HepG2 (cell line): ENCODE measurements at regions not wholly inside any gene's neighbourhood (a gene's known extent, or its start where the extent isn't known, plus 50 kb on each side); places are given as distances from the start of the nearest gene placed in this dataset.

Source experiments
- ATAC-seq: fragments of 200-7000 bp; cut with Tn5 transposase; 3 replicates; pipeline ENCODE4 v1.9.1; 2020; ENCODE audit warnings: mild to moderate bottlenecking, moderate library complexity
- BruUV-seq: library from RNA; stranded (reverse); fragments of 400-500 nt; replicated peaks from 2 replicates; lab custom pipeline; 2021; lab: Mats Ljungman, UMichigan
- CTCF ChIA-PET: fragments of 300-600 bp; formaldehyde crosslinking; extraction: SDS; loops from one replicate; lab custom pipeline; 2021; ENCODE audit warnings: low total read pairs, inconsistent platforms, low intra/inter-chr PET ratio; lab: Yijun Ruan, JAX
- POLR2A ChIA-PET: fragments of 350-600 bp; sonication (Branson Sonifier 250); formaldehyde crosslinking; loops from one replicate; lab custom pipeline; 2020; ENCODE audit warnings: antibody characterized with exemption, inconsistent platforms; lab: Yijun Ruan, JAX
- DNase-seq: peaks from one replicate; pipeline ENCODE4 v3.0.0-alpha.2; 2015; ENCODE audit warnings: low spot score
- FAIRE-seq: peaks from 3 replicates; lab custom pipeline; 2011; peaks lifted over from hg19 to GRCh38; lab: Jason Lieb, UNC
- H2AFZ ChIP-seq: one replicate; pipeline ENCODE4 v1.6.1; 2011; ENCODE audit warnings: low read length, inconsistent platforms
- H3K27ac ChIP-seq: fragments of 300-600 bp; 3 replicates; pipeline ENCODE4 v1.8.0; 2011; ENCODE audit warnings: mixed run types, mild to moderate bottlenecking, mixed read lengths, low read length, inconsistent platforms; ENCODE audit not compliant: insufficient read depth; ENCODE audit errors: extremely low read length
- H3K27me3 ChIP-seq, 2 experiments: fragments of 200-600 bp in 1 of 2; 2 replicates in 1 of 2; 3 replicates in 1 of 2; pipeline versions ENCODE4 v1.6.0 to v1.8.0; 2011; ENCODE audit warnings: low read length in 2 of 2, mild to moderate bottlenecking in 2 of 2, moderate library complexity in 2 of 2, inconsistent platforms in 1 of 2; ENCODE audit not compliant: insufficient read depth in 2 of 2, control insufficient read depth in 1 of 2
- H3K36me3 ChIP-seq, 2 experiments: fragments of 200-600 bp in 1 of 2; replicated peaks in 1 of 2; 2 replicates in 1 of 2; 3 replicates in 1 of 2; pipeline versions ENCODE4 v1.5.1 to v1.8.0; 2011; ENCODE audit warnings: low read length in 2 of 2, inconsistent platforms in 1 of 2; ENCODE audit not compliant: insufficient read depth in 2 of 2, control insufficient read depth in 1 of 2
- H3K4me1 ChIP-seq: 2 replicates; pipeline ENCODE4 v1.5.1; 2012; ENCODE audit warnings: low read length, inconsistent platforms; ENCODE audit not compliant: insufficient read depth
- H3K4me2 ChIP-seq: 2 replicates; pipeline ENCODE4 v1.6.0; 2011; ENCODE audit warnings: low read depth, low read length, inconsistent platforms
- H3K4me3 ChIP-seq, 3 experiments: fragments of 200-600 bp in 1 of 3; sonication (generic), shearing (Covaris generic) in 1 of 3; replicated peaks in 1 of 3; 2 replicates each; pipeline ENCODE4 v1.5.1; 2011 to 2016; ENCODE audit warnings: low read length in 3 of 3, inconsistent platforms in 2 of 3, low read depth in 2 of 3, mild to moderate bottlenecking in 2 of 3, control low read depth in 1 of 3, mixed read lengths in 1 of 3; ENCODE audit not compliant: insufficient read depth in 1 of 3
- H3K79me2 ChIP-seq: one replicate; pipeline ENCODE4 v1.6.1; 2011; ENCODE audit warnings: low read length, inconsistent platforms; ENCODE audit not compliant: insufficient read depth
- H3K9ac ChIP-seq: 2 replicates; pipeline ENCODE4 v1.6.0; 2011; ENCODE audit warnings: mild to moderate bottlenecking, low read depth, low read length, inconsistent platforms; ENCODE audit not compliant: insufficient read depth
- H3K9me3 ChIP-seq: 2 replicates; pipeline ENCODE4 v1.5.1; 2012; ENCODE audit warnings: mild to moderate bottlenecking, low read length
- H4K20me1 ChIP-seq: 2 replicates; pipeline ENCODE4 v1.6.0; 2011; ENCODE audit warnings: inconsistent platforms, mild to moderate bottlenecking, low read length, moderate library complexity; ENCODE audit not compliant: insufficient read depth
- CBFB ChIP-seq: sonication (generic); formaldehyde crosslinking; IDR thresholded peaks from 2 replicates; pipeline ENCODE4 v1.4.0; 2020; ENCODE audit warnings: missing genetic modification reagents
- CENPBD1 ChIP-seq: sonication (generic); formaldehyde crosslinking; IDR thresholded peaks from 2 replicates; pipeline ENCODE4 v1.8.0; 2022; ENCODE audit warnings: missing genetic modification reagents, low read depth, mild to moderate bottlenecking, borderline replicate concordance
- CENPX ChIP-seq: sonication (generic); formaldehyde crosslinking; IDR thresholded peaks from 2 replicates; pipeline ENCODE4 v1.9.0; 2021; ENCODE audit warnings: mild to moderate bottlenecking, missing genetic modification reagents, moderate library complexity
- HDAC2 ChIP-seq: sonication (generic); formaldehyde crosslinking; IDR thresholded peaks from 2 replicates; pipeline ENCODE4 v1.4.0; 2020; ENCODE audit warnings: missing genetic modification reagents
- PREB ChIP-seq: sonication (generic); formaldehyde crosslinking; IDR thresholded peaks from 2 replicates; pipeline ENCODE4 v1.4.0; 2020; ENCODE audit warnings: missing genetic modification reagents
- RNF2 ChIP-seq: fragments of 450-650 bp; conservative IDR thresholded peaks from 2 replicates; pipeline ENCODE4 v1.6.1; 2016; ENCODE audit warnings: low read depth
- SAP130 ChIP-seq: IDR thresholded peaks from 2 replicates; pipeline ENCODE4 v1.6.1; 2016; ENCODE audit warnings: low read depth
- TCF12 ChIP-seq, 2 experiments: fragments of 450-650 bp in 1 of 2; sonication (generic) in 1 of 2; formaldehyde crosslinking in 1 of 2; IDR thresholded peaks; 2 replicates each; pipeline versions ENCODE4 v1.6.1 to v1.8.0; 2017 to 2022; ENCODE audit warnings: antibody characterized with exemption in 1 of 2, mild to moderate bottlenecking in 1 of 2, missing genetic modification reagents in 1 of 2, moderate library complexity in 1 of 2
- ZFP82 ChIP-seq: sonication (generic); formaldehyde crosslinking; IDR thresholded peaks from 2 replicates; pipeline ENCODE4 v1.5.1; 2020; ENCODE audit warnings: mild to moderate bottlenecking, missing genetic modification reagents, borderline replicate concordance
- ZNF501 ChIP-seq: sonication (generic); formaldehyde crosslinking; IDR thresholded peaks from 2 replicates; pipeline ENCODE4 v1.5.1; 2020; ENCODE audit warnings: mild to moderate bottlenecking, moderate library complexity, missing genetic modification reagents
- ZNF570 ChIP-seq: sonication (generic); formaldehyde crosslinking; IDR thresholded peaks from 2 replicates; pipeline ENCODE4 v1.4.0; 2020; ENCODE audit warnings: mild to moderate bottlenecking, missing genetic modification reagents, borderline replicate concordance
- ZNF598 ChIP-seq: sonication (generic); formaldehyde crosslinking; IDR thresholded peaks from 2 replicates; pipeline ENCODE4 v1.5.1; 2020; ENCODE audit warnings: mild to moderate bottlenecking, missing genetic modification reagents, borderline replicate concordance
- WGBS: methylation state at CpG from one replicate; pipeline ENCODE4 v1.1.6; 2017; ENCODE audit warnings: low lambda C conversion rate; 5-methylcytosine and 5-hydroxymethylcytosine counted together
- in situ Hi-C: cut with HindIII; loops from 2 replicates; pipeline ENCODE4 v1.10.0; 2017; ENCODE audit warnings: low pct_unique_long_range_greater_than_20kb; ENCODE audit not compliant: extremely low pct_ligation_motif_present
- intact Hi-C: fragments of 100-400 bp; cut with micrococcal nuclease; formaldehyde crosslinking; loops from one replicate; pipeline ENCODE4 v1.10.0; 2022; ENCODE audit not compliant: unreplicated experiment
- TF ChIP-seq, protein P1 (sequence below): sonication (generic); formaldehyde crosslinking; IDR thresholded peaks from 2 replicates; pipeline ENCODE4 v1.5.0; 2020; ENCODE audit warnings: mild to moderate bottlenecking, missing genetic modification reagents
- TF ChIP-seq, protein P2 (sequence below): sonication (generic); formaldehyde crosslinking; IDR thresholded peaks from 2 replicates; pipeline ENCODE4 v1.8.1; 2023; ENCODE audit warnings: mild to moderate bottlenecking, missing genetic modification reagents

GRCh38 chr2:75428646-75429443 is 131.9 kb downstream of the EVA1A start:
- FAIRE-seq (no peak), DNase-seq (no peak), ATAC-seq (no peak)
- H3K79me2 ChIP-seq = no peaks in the 10 kb centered on the region
- WGBS = 37% methylated on average over 7 of the region's 7 CpGs
- H3K27ac ChIP-seq = no peak overlapping the region
- peaks cover 3 to 12% of the 10 kb centered on the region in 2 experiments; a peak in 3 of 5 replicates for H3K27me3 ChIP-seq
- TF ChIP-seq ZNF570 (CRISPR knock-in tag) = no peak
- TF ChIP-seq, protein P1, sequence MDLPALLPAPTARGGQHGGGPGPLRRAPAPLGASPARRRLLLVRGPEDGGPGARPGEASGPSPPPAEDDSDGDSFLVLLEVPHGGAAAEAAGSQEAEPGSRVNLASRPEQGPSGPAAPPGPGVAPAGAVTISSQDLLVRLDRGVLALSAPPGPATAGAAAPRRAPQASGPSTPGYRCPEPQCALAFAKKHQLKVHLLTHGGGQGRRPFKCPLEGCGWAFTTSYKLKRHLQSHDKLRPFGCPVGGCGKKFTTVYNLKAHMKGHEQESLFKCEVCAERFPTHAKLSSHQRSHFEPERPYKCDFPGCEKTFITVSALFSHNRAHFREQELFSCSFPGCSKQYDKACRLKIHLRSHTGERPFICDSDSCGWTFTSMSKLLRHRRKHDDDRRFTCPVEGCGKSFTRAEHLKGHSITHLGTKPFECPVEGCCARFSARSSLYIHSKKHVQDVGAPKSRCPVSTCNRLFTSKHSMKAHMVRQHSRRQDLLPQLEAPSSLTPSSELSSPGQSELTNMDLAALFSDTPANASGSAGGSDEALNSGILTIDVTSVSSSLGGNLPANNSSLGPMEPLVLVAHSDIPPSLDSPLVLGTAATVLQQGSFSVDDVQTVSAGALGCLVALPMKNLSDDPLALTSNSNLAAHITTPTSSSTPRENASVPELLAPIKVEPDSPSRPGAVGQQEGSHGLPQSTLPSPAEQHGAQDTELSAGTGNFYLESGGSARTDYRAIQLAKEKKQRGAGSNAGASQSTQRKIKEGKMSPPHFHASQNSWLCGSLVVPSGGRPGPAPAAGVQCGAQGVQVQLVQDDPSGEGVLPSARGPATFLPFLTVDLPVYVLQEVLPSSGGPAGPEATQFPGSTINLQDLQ (CRISPR knock-in tag) = no peak
- no peak for TF ChIP-seq ZNF501
- no peak for TF ChIP-seq CENPX (CRISPR knock-in tag)
- no peak for TF ChIP-seq HDAC2 (CRISPR knock-in tag)
- no peak for TF ChIP-seq RNF2
- TF ChIP-seq ZFP82 (CRISPR knock-in tag) = no peak
- TF ChIP-seq CENPBD1 (CRISPR knock-in tag) = no peak
- TF ChIP-seq SAP130 = no peak
- TF ChIP-seq PREB = no peak
- TF ChIP-seq ZNF598 (CRISPR knock-in tag) = no peak
- TF ChIP-seq, protein P2, sequence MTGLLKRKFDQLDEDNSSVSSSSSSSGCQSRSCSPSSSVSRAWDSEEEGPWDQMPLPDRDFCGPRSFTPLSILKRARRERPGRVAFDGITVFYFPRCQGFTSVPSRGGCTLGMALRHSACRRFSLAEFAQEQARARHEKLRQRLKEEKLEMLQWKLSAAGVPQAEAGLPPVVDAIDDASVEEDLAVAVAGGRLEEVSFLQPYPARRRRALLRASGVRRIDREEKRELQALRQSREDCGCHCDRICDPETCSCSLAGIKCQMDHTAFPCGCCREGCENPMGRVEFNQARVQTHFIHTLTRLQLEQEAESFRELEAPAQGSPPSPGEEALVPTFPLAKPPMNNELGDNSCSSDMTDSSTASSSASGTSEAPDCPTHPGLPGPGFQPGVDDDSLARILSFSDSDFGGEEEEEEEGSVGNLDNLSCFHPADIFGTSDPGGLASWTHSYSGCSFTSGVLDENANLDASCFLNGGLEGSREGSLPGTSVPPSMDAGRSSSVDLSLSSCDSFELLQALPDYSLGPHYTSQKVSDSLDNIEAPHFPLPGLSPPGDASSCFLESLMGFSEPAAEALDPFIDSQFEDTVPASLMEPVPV (CRISPR knock-in tag) = no peak
- TF ChIP-seq CBFB (CRISPR knock-in tag) = no peak
- no peak for TF ChIP-seq TCF12 (IDR thresholded peaks at IDR 0.05)
- TF ChIP-seq TCF12 (CRISPR knock-in tag; IDR thresholded peaks at IDR 0.05) = no peak
- no peaks in the 10 kb centered on the region for H3K9me3 ChIP-seq
- no peak overlapping the region for H3K9ac ChIP-seq
- POLR2A ChIA-PET = no interaction called here
- no peak overlapping the region for H2AFZ ChIP-seq
- no peak overlapping the region for H3K4me2 ChIP-seq
- BruUV-seq = no TSS peak
- CTCF ChIA-PET = no interaction called here
- intact Hi-C loops = no loop called here
- no peaks in the 10 kb centered on the region for H4K20me1 ChIP-seq
- H3K4me3 ChIP-seq = no peak overlapping the region
- no peaks in the 10 kb centered on the region for H3K4me1 ChIP-seq
- H3K36me3 ChIP-seq = no peaks in the 10 kb centered on the region
- in situ Hi-C loops = no loop called here
